ENCODE measurements at regions not wholly inside any gene's neighbourhood (a gene's known extent, or its start where the extent isn't known, plus 50 kb on each side); places are given as distances from the start of the nearest gene placed in this dataset.

GRCh38 chr9:78539904-78540303 is 243.0 kb downstream of the PSAT1 start:
- no peak overlapping the region for H3K4me3 ChIP-seq (ENCODE audit: insufficient read depth, low read length, poor library complexity, severe bottlenecking)
- no peaks in the 10 kb centered on the region for H3K9me3 ChIP-seq (ENCODE audit: insufficient read depth, low read length)
- H3K4me2 ChIP-seq (ENCODE audit: low read depth, low read length, poor library complexity, severe bottlenecking): no peak overlapping the region
- H4K20me1 ChIP-seq (ENCODE audit: low read depth, low read length): no peaks in the 10 kb centered on the region
- H3K79me2 ChIP-seq (ENCODE audit: insufficient read depth, low read length): no peaks in the 10 kb centered on the region
- no peak overlapping the region for H3K9ac ChIP-seq (ENCODE audit: low read length)
- no peaks in the 10 kb centered on the region for H3F3A ChIP-seq (ENCODE audit: insufficient read depth)
- H3K36me3 ChIP-seq (ENCODE audit: low read length): no peaks in the 10 kb centered on the region
- no peak overlapping the region for H3K27ac ChIP-seq (ENCODE audit: low read depth, low read length)
- no peaks in the 10 kb centered on the region for H3K9me2 ChIP-seq (replicated peaks; ENCODE audit: insufficient read depth, low read length)
- H2AFZ ChIP-seq (ENCODE audit: low read depth, low read length, severe bottlenecking): no peak overlapping the region
- TF ChIP-seq EZH2phosphoT487 (conservative IDR thresholded peaks at IDR 0.05; ENCODE audit: low read length) (no peak), CTCF (IDR thresholded peaks at IDR 0.05; ENCODE audit: insufficient read depth, low read length, poor library complexity, severe bottlenecking) (no peak)
- no peaks in the 10 kb centered on the region for H3K27me3 ChIP-seq (ENCODE audit: low read length)

GRCh38 chr9:78541868-78542443 is 245.0 kb downstream of the PSAT1 start:
- no peaks in the 10 kb centered on the region for H3K27me3 ChIP-seq (ENCODE audit: low read length)
- H3K4me3 ChIP-seq (ENCODE audit: insufficient read depth, low read length, poor library complexity, severe bottlenecking): no peak overlapping the region
- no peaks in the 10 kb centered on the region for H3K9me3 ChIP-seq (ENCODE audit: insufficient read depth, low read length)
- no peak overlapping the region for H2AFZ ChIP-seq (ENCODE audit: low read depth, low read length, severe bottlenecking)
- H3F3A ChIP-seq (ENCODE audit: insufficient read depth): no peaks in the 10 kb centered on the region
- no peak overlapping the region for H3K27ac ChIP-seq (ENCODE audit: low read depth, low read length)
- H3K9me2 ChIP-seq (replicated peaks; ENCODE audit: insufficient read depth, low read length): no peaks in the 10 kb centered on the region
- TF ChIP-seq CTCF (IDR thresholded peaks at IDR 0.05; ENCODE audit: insufficient read depth, low read length, poor library complexity, severe bottlenecking): no peak
- TF ChIP-seq EZH2phosphoT487 (conservative IDR thresholded peaks at IDR 0.05; ENCODE audit: low read length): no peak
- H3K4me2 ChIP-seq (ENCODE audit: low read depth, low read length, poor library complexity, severe bottlenecking): no peak overlapping the region
- H3K79me2 ChIP-seq (ENCODE audit: insufficient read depth, low read length): no peaks in the 10 kb centered on the region
- H3K36me3 ChIP-seq (ENCODE audit: low read length): no peaks in the 10 kb centered on the region
- H4K20me1 ChIP-seq (ENCODE audit: low read depth, low read length): no peaks in the 10 kb centered on the region
- H3K9ac ChIP-seq (ENCODE audit: low read length): no peak overlapping the region

GRCh38 chr9:78542491-78543181 is 245.7 kb downstream of the PSAT1 start:
- no peak overlapping the region for H3K27ac ChIP-seq (ENCODE audit: low read depth, low read length)

More at GRCh38 chr9:78542491-78543181, 245.7 kb downstream of the PSAT1 start:
- Histone ChIP-seq H4K20me1 (ENCODE audit: low read depth, low read length) (no peaks in the 10 kb centered on the region), H3K27me3 (ENCODE audit: low read length) (no peaks in the 10 kb centered on the region), H3K9ac (ENCODE audit: low read length) (no peak overlapping the region), H3K9me2 (replicated peaks; ENCODE audit: insufficient read depth, low read length) (no peaks in the 10 kb centered on the region), H3K36me3 (ENCODE audit: low read length) (no peaks in the 10 kb centered on the region), H3K79me2 (ENCODE audit: insufficient read depth, low read length) (no peaks in the 10 kb centered on the region), H2AFZ (ENCODE audit: low read depth, low read length, severe bottlenecking) (no peak overlapping the region), H3K4me2 (ENCODE audit: low read depth, low read length, poor library complexity, severe bottlenecking) (no peak overlapping the region), H3K4me3 (ENCODE audit: insufficient read depth, low read length, poor library complexity, severe bottlenecking) (no peak overlapping the region), H3F3A (ENCODE audit: insufficient read depth) (no peaks in the 10 kb centered on the region), H3K9me3 (ENCODE audit: insufficient read depth, low read length) (no peaks in the 10 kb centered on the region)
- TF ChIP-seq CTCF (IDR thresholded peaks at IDR 0.05; ENCODE audit: insufficient read depth, low read length, poor library complexity, severe bottlenecking) (no peak), EZH2phosphoT487 (conservative IDR thresholded peaks at IDR 0.05; ENCODE audit: low read length) (no peak)
